ENCODE measurements at regions not wholly inside any gene's neighbourhood (a gene's known extent, or its start where the extent isn't known, plus 50 kb on each side); places are given as distances from the start of the nearest gene placed in this dataset.
A peak's percentile ranks its signal among the peaks of the same experiment; 100 is the strongest.

- H3K4me1 ChIP-seq (ENCODE audit: control insufficient read depth, insufficient read depth, low read length) = peaks cover 30% of the 10 kb centered on the region
- no peak overlapping the region for H3K27ac ChIP-seq (ENCODE audit: low read length)
- H3K9ac ChIP-seq (ENCODE audit: low read length in 2 of 2) = no peak overlapping the region
- no peaks in the 10 kb centered on the region for H3K9me3 ChIP-seq (ENCODE audit: control insufficient read depth in 2 of 2, low read length in 2 of 2)
- no peak overlapping the region for H3K4me3 ChIP-seq (ENCODE audit: low read length in 2 of 2)
- H3K36me3 ChIP-seq (ENCODE audit: control insufficient read depth in 2 of 2, insufficient read depth in 2 of 2, low read length in 2 of 2) = no peaks in the 10 kb centered on the region
- no peaks in the 10 kb centered on the region for H3K27me3 ChIP-seq (ENCODE audit: control insufficient read depth in 1 of 2, insufficient read depth in 2 of 2, low read length in 2 of 2)
These were observed 836.0 kb downstream of the MAFB start for GRCh38 chr20:39853050-39853449.

- Histone ChIP-seq H3K4me1 (ENCODE audit: control insufficient read depth, insufficient read depth, low read length) (peaks cover 30% of the 10 kb centered on the region), H3K9ac (ENCODE audit: low read length in 2 of 2) (no peak overlapping the region), H3K4me3 (ENCODE audit: low read length in 2 of 2) (no peak overlapping the region), H3K36me3 (ENCODE audit: control insufficient read depth in 2 of 2, insufficient read depth in 2 of 2, low read length in 2 of 2) (no peaks in the 10 kb centered on the region), H3K9me3 (ENCODE audit: control insufficient read depth in 2 of 2, low read length in 2 of 2) (no peaks in the 10 kb centered on the region), H3K27me3 (ENCODE audit: control insufficient read depth in 1 of 2, insufficient read depth in 2 of 2, low read length in 2 of 2) (no peaks in the 10 kb centered on the region), H3K27ac (ENCODE audit: low read length) (no peak overlapping the region)
These were observed 837.6 kb downstream of the MAFB start for GRCh38 chr20:39851459-39851858.

GRCh38 chr20:39850821-39851330 lies 838.2 kb downstream of the MAFB start:
- no peak overlapping the region for H3K9ac ChIP-seq (ENCODE audit: low read length in 2 of 2)
- H3K27ac ChIP-seq (ENCODE audit: low read length) = peak overlapping the region; percentile 49
- no peak overlapping the region for H3K4me3 ChIP-seq (ENCODE audit: low read length in 2 of 2)

GRCh38 chr20:39850246-39850645 lies 838.8 kb downstream of the MAFB start:
- Histone ChIP-seq H3K4me3 (ENCODE audit: low read length in 2 of 2) (peak overlapping the region in 1 of 2 donors; percentile 29), H3K27ac (ENCODE audit: low read length) (peak overlapping the region; percentile 49), H3K9ac (ENCODE audit: low read length in 2 of 2) (peak overlapping the region in 1 of 2 donors; percentile 36), H3K9me3 (ENCODE audit: control insufficient read depth in 2 of 2, low read length in 2 of 2) (no peaks in the 10 kb centered on the region), H3K27me3 (ENCODE audit: control insufficient read depth in 1 of 2, insufficient read depth in 2 of 2, low read length in 2 of 2) (no peaks in the 10 kb centered on the region), H3K4me1 (ENCODE audit: control insufficient read depth, insufficient read depth, low read length) (peaks cover 30% of the 10 kb centered on the region), H3K36me3 (ENCODE audit: control insufficient read depth in 2 of 2, insufficient read depth in 2 of 2, low read length in 2 of 2) (no peaks in the 10 kb centered on the region)

More at GRCh38 chr20:39850821-39851330, 838.2 kb downstream of the MAFB start:
- Histone ChIP-seq H3K27me3 (ENCODE audit: control insufficient read depth in 1 of 2, insufficient read depth in 2 of 2, low read length in 2 of 2) (no peaks in the 10 kb centered on the region), H3K36me3 (ENCODE audit: control insufficient read depth in 2 of 2, insufficient read depth in 2 of 2, low read length in 2 of 2) (no peaks in the 10 kb centered on the region), H3K4me1 (ENCODE audit: control insufficient read depth, insufficient read depth, low read length) (peaks cover 30% of the 10 kb centered on the region), H3K9me3 (ENCODE audit: control insufficient read depth in 2 of 2, low read length in 2 of 2) (no peaks in the 10 kb centered on the region)

GRCh38 chr20:39849664-39850063 lies 839.4 kb downstream of the MAFB start:
- no peaks in the 10 kb centered on the region for H3K9me3 ChIP-seq (ENCODE audit: control insufficient read depth in 2 of 2, low read length in 2 of 2)
- peak overlapping the region; percentile 15 to 29 for H3K4me3 ChIP-seq (ENCODE audit: low read length in 2 of 2)
- no peak overlapping the region for H3K9ac ChIP-seq (ENCODE audit: low read length in 2 of 2)
- H3K27me3 ChIP-seq (ENCODE audit: control insufficient read depth in 1 of 2, insufficient read depth in 2 of 2, low read length in 2 of 2) = no peaks in the 10 kb centered on the region
- peaks cover 30% of the 10 kb centered on the region for H3K4me1 ChIP-seq (ENCODE audit: control insufficient read depth, insufficient read depth, low read length)
- no peaks in the 10 kb centered on the region for H3K36me3 ChIP-seq (ENCODE audit: control insufficient read depth in 2 of 2, insufficient read depth in 2 of 2, low read length in 2 of 2)
- H3K27ac ChIP-seq (ENCODE audit: low read length) = peak overlapping the region; percentile 49

- H3K9ac ChIP-seq (ENCODE audit: low read length in 2 of 2) = no peak overlapping the region
- H3K27me3 ChIP-seq (ENCODE audit: control insufficient read depth in 1 of 2, insufficient read depth in 2 of 2, low read length in 2 of 2) = no peaks in the 10 kb centered on the region
- H3K4me1 ChIP-seq (ENCODE audit: control insufficient read depth, insufficient read depth, low read length) = peaks cover 30% of the 10 kb centered on the region
- peak overlapping the region in 1 of 2 donors; percentile 29 for H3K4me3 ChIP-seq (ENCODE audit: low read length in 2 of 2)
- H3K9me3 ChIP-seq (ENCODE audit: control insufficient read depth in 2 of 2, low read length in 2 of 2) = no peaks in the 10 kb centered on the region
- peak overlapping the region; percentile 49 for H3K27ac ChIP-seq (ENCODE audit: low read length)
- H3K36me3 ChIP-seq (ENCODE audit: control insufficient read depth in 2 of 2, insufficient read depth in 2 of 2, low read length in 2 of 2) = no peaks in the 10 kb centered on the region
These were observed 839.9 kb downstream of the MAFB start for GRCh38 chr20:39849171-39849570.

- no peaks in the 10 kb centered on the region for H3K27me3 ChIP-seq (ENCODE audit: control insufficient read depth in 1 of 2, insufficient read depth in 2 of 2, low read length in 2 of 2)
- no peaks in the 10 kb centered on the region for H3K4me1 ChIP-seq (ENCODE audit: control insufficient read depth, insufficient read depth, low read length)
- no peaks in the 10 kb centered on the region for H3K9me3 ChIP-seq (ENCODE audit: control insufficient read depth in 2 of 2, low read length in 2 of 2)
- H3K27ac ChIP-seq (ENCODE audit: low read length) = no peak overlapping the region
- H3K36me3 ChIP-seq (ENCODE audit: control insufficient read depth in 2 of 2, insufficient read depth in 2 of 2, low read length in 2 of 2) = no peaks in the 10 kb centered on the region
- no peak overlapping the region for H3K4me3 ChIP-seq (ENCODE audit: low read length in 2 of 2)
- H3K9ac ChIP-seq (ENCODE audit: low read length in 2 of 2) = no peak overlapping the region
These were observed 849.5 kb downstream of the MAFB start for GRCh38 chr20:39839399-39840119.

- H3K4me3 ChIP-seq (ENCODE audit: low read length in 2 of 2) = no peak overlapping the region
- H3K36me3 ChIP-seq (ENCODE audit: control insufficient read depth in 2 of 2, insufficient read depth in 2 of 2, low read length in 2 of 2) = no peaks in the 10 kb centered on the region
- H3K9ac ChIP-seq (ENCODE audit: low read length in 2 of 2) = no peak overlapping the region
- no peaks in the 10 kb centered on the region for H3K9me3 ChIP-seq (ENCODE audit: control insufficient read depth in 2 of 2, low read length in 2 of 2)
- H3K4me1 ChIP-seq (ENCODE audit: control insufficient read depth, insufficient read depth, low read length) = no peaks in the 10 kb centered on the region
- H3K27ac ChIP-seq (ENCODE audit: low read length) = no peak overlapping the region
- no peaks in the 10 kb centered on the region for H3K27me3 ChIP-seq (ENCODE audit: control insufficient read depth in 1 of 2, insufficient read depth in 2 of 2, low read length in 2 of 2)
These were observed 851.5 kb downstream of the MAFB start for GRCh38 chr20:39837561-39837960.

GRCh38 chr20:39835130-39835842 lies 853.8 kb downstream of the MAFB start:
- H3K27ac ChIP-seq (ENCODE audit: low read length) = peak overlapping the region; percentile 37
- peak overlapping the region in 1 of 2 donors; percentile 44 for H3K4me3 ChIP-seq (ENCODE audit: low read length in 2 of 2)
- H3K27me3 ChIP-seq (ENCODE audit: control insufficient read depth in 1 of 2, insufficient read depth in 2 of 2, low read length in 2 of 2) = no peaks in the 10 kb centered on the region
- H3K36me3 ChIP-seq (ENCODE audit: control insufficient read depth in 2 of 2, insufficient read depth in 2 of 2, low read length in 2 of 2) = no peaks in the 10 kb centered on the region
- no peaks in the 10 kb centered on the region for H3K4me1 ChIP-seq (ENCODE audit: control insufficient read depth, insufficient read depth, low read length)
- no peaks in the 10 kb centered on the region for H3K9me3 ChIP-seq (ENCODE audit: control insufficient read depth in 2 of 2, low read length in 2 of 2)
- no peak overlapping the region for H3K9ac ChIP-seq (ENCODE audit: low read length in 2 of 2)

GRCh38 chr20:39830903-39831302 lies 858.1 kb downstream of the MAFB start:
- Histone ChIP-seq H3K36me3 (ENCODE audit: control insufficient read depth in 2 of 2, insufficient read depth in 2 of 2, low read length in 2 of 2) (no peaks in the 10 kb centered on the region), H3K9ac (ENCODE audit: low read length in 2 of 2) (no peak overlapping the region), H3K27ac (ENCODE audit: low read length) (no peak overlapping the region), H3K4me1 (ENCODE audit: control insufficient read depth, insufficient read depth, low read length) (no peaks in the 10 kb centered on the region), H3K27me3 (ENCODE audit: control insufficient read depth in 1 of 2, insufficient read depth in 2 of 2, low read length in 2 of 2) (no peaks in the 10 kb centered on the region), H3K9me3 (ENCODE audit: control insufficient read depth in 2 of 2, low read length in 2 of 2) (no peaks in the 10 kb centered on the region), H3K4me3 (ENCODE audit: low read length in 2 of 2) (no peak overlapping the region)

GRCh38 chr20:39829661-39830060 lies 859.4 kb downstream of the MAFB start:
- H3K9ac ChIP-seq (ENCODE audit: low read length in 2 of 2) = no peak overlapping the region
- H3K27ac ChIP-seq (ENCODE audit: low read length) = no peak overlapping the region
- no peak overlapping the region for H3K4me3 ChIP-seq (ENCODE audit: low read length in 2 of 2)
- H3K4me1 ChIP-seq (ENCODE audit: control insufficient read depth, insufficient read depth, low read length) = no peaks in the 10 kb centered on the region
- H3K27me3 ChIP-seq (ENCODE audit: control insufficient read depth in 1 of 2, insufficient read depth in 2 of 2, low read length in 2 of 2) = no peaks in the 10 kb centered on the region
- H3K36me3 ChIP-seq (ENCODE audit: control insufficient read depth in 2 of 2, insufficient read depth in 2 of 2, low read length in 2 of 2) = no peaks in the 10 kb centered on the region
- no peaks in the 10 kb centered on the region for H3K9me3 ChIP-seq (ENCODE audit: control insufficient read depth in 2 of 2, low read length in 2 of 2)
